AG09309 (cell line): ENCODE measurements at regions not wholly inside any gene's neighbourhood (a gene's known extent, or its start where the extent isn't known, plus 50 kb on each side); places are given as distances from the start of the nearest gene placed in this dataset.

Source experiments
- DNase-seq: peaks from one replicate; pipeline ENCODE4 v3.0.0-alpha.2; 2010; ENCODE audit warnings: low read depth
- H3K4me3 ChIP-seq: 2 replicates; pipeline ENCODE4 v1.5.1; 2011; ENCODE audit warnings: mild to moderate bottlenecking, low read depth, low read length, moderate library complexity; ENCODE audit not compliant: control insufficient read depth
- CTCF ChIP-seq: IDR thresholded peaks from 2 replicates; pipeline ENCODE4 v1.5.1; 2011; ENCODE audit warnings: mild to moderate bottlenecking, low read depth, low read length, inconsistent platforms; ENCODE audit not compliant: insufficient read depth, control insufficient read depth; ENCODE audit errors: missing control alignments

DNA sequence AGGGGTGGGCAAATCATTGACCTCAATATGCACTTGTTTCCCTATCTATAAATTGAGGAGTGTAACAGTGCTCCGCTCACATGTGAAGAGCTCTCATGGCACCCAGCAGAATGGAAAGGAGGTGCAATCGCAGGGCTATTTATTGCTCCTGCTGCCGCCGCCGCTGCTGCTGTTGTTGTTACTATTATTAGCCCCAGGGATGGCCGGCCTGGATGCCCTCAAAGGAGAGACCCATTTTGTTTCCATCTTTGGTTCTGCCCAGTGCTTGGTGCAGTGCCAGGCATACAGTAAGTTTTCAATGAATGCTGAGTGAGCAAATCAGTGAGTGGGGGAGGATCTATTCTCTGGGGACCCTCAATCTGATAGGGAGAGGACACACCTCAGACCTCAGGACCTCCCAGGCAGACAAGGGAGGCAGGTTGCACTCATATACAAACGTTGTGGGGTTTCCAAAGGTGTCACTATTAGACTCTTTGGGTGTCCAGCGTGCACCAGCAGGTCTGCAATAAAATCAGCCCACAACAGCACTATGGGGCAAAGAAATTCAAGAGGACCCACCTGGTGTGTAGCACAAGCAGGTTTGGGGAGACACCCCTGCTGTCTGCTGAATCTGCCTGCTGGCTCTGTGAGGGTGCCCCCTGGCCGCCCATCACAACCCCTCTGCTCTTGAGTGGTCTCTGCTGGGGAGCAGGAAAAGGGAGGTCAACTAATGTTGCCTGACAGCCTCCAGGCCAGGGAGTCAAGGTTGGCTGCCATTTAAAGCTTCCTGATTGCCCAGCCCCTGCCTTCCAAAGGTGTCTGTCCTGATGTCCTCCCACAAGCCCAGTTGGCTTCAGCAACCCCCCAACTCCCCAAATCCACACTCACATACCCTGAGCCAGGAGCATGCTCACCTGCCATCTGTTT is 136.3 kb downstream of the ACTL8 start:
- DNase-seq: no peak
- no peak overlapping the region for H3K4me3 ChIP-seq
- no peak for TF ChIP-seq CTCF

DNA sequence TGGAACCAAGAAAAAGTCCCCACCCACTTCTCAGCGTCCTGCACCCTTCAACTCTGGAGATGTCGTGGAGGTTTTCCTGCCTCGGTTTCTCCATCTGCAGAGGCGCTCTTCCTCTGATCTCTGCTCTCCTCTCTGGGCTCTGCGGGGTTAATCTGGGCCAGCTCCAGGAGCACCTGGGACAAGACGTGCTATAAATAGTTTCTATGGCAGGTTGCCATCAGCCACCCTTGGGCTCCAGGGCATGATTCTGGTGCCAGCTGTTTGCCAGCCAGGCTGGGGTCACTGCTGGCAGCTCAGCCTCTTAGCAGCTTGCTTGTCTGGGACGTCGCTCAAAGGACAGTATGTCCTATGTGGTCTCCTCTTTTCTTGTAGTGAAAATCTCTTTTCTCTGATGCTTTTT is 137.1 kb downstream of the ACTL8 start:
- no peak for DNase-seq
- no peak for TF ChIP-seq CTCF
- H3K4me3 ChIP-seq: no peak overlapping the region

GRCh38 chr1:17892851-17893250 is 137.7 kb downstream of the ACTL8 start:
- H3K4me3 ChIP-seq: no peak overlapping the region
- no peak for DNase-seq
- TF ChIP-seq CTCF: no peak

GRCh38 chr1:17893891-17894631 is 138.9 kb downstream of the ACTL8 start:
- no peak overlapping the region for H3K4me3 ChIP-seq
- TF ChIP-seq CTCF: no peak
- no peak for DNase-seq

GRCh38 chr1:17895401-17895800 is 140.3 kb downstream of the ACTL8 start:
- no peak overlapping the region for H3K4me3 ChIP-seq
- DNase-seq: no peak
- no peak for TF ChIP-seq CTCF

GRCh38 chr1:17895986-17896385 is 140.9 kb downstream of the ACTL8 start:
- no peak for TF ChIP-seq CTCF
- DNase-seq: no peak
- no peak overlapping the region for H3K4me3 ChIP-seq
